HEK293 (cell line): ENCODE measurements at regions not wholly inside any gene's neighbourhood (a gene's known extent, or its start where the extent isn't known, plus 50 kb on each side); places are given as distances from the start of the nearest gene placed in this dataset.

Source experiments
- CTCF ChIA-PET: fragments of 350-600 bp; formaldehyde crosslinking; extraction: SDS; loops from one replicate; lab custom pipeline; 2021; ENCODE audit warnings: antibody characterized with exemption; lab: Yijun Ruan, JAX
- POLR2A ChIA-PET: fragments of 300-600 bp; formaldehyde crosslinking; extraction: SDS; loops from one replicate; lab custom pipeline; 2020; ENCODE audit warnings: antibody characterized with exemption, inconsistent platforms; lab: Yijun Ruan, JAX
- H3K27ac ChIP-seq: fragments of 200-500 bp; sonication (Bioruptor generic); 2 replicates; pipeline ENCODE4 v1.5.1; 2014; ENCODE audit warnings: low read depth, low read length, control low read depth, inconsistent platforms; ENCODE audit errors: extremely low read depth
- H3K36me3 ChIP-seq, 2 experiments: fragments of 200-500 bp in 1 of 2; sonication (Bioruptor generic) in 1 of 2; 1 replicate in 1 of 2; 2 replicates in 1 of 2; pipeline ENCODE4 v1.5.1; 2014 to 2017; ENCODE audit warnings: inconsistent platforms in 2 of 2, low read length in 2 of 2; ENCODE audit not compliant: control insufficient read depth in 2 of 2, insufficient read depth in 1 of 2
- H3K4me1 ChIP-seq: fragments of 200-500 bp; sonication (Bioruptor generic); 2 replicates; pipeline ENCODE4 v1.5.1; 2014; ENCODE audit warnings: mild to moderate bottlenecking, low read length, inconsistent platforms; ENCODE audit not compliant: control insufficient read depth, insufficient read depth
- H3K4me3 ChIP-seq: 2 replicates; pipeline ENCODE4 v1.5.1; 2011; ENCODE audit warnings: low read depth, mild to moderate bottlenecking, control low read depth, low read length, moderate library complexity
- H3K9me3 ChIP-seq: fragments of 200-500 bp; sonication (Bioruptor generic); 2 replicates; pipeline ENCODE4 v1.5.1; 2014; ENCODE audit warnings: low read depth, low read length, inconsistent platforms; ENCODE audit not compliant: control insufficient read depth, insufficient read depth
- ATF2 ChIP-seq: fragments of 450-650 bp; formaldehyde crosslinking; IDR thresholded peaks from 2 replicates; pipeline ENCODE4 v1.5.1; 2016; ENCODE audit warnings: missing biosample characterization, missing genetic modification characterization, low read depth
- BCL11A ChIP-seq: fragments of 450-650 bp; formaldehyde crosslinking; IDR thresholded peaks from 2 replicates; pipeline ENCODE4 v1.5.1; 2016; ENCODE audit warnings: low read depth, missing biosample characterization, missing genetic modification characterization
- ELK4 ChIP-seq: IDR thresholded peaks from 2 replicates; pipeline ENCODE4 v1.6.1; 2011; ENCODE audit warnings: mild to moderate bottlenecking, low read depth, low read length, borderline replicate concordance
- GLIS1 ChIP-seq: fragments of 450-650 bp; formaldehyde crosslinking; IDR thresholded peaks from 2 replicates; pipeline ENCODE4 v1.5.1; 2016; ENCODE audit warnings: missing biosample characterization, missing genetic modification characterization
- MYNN ChIP-seq: fragments of 450-650 bp; formaldehyde crosslinking; IDR thresholded peaks from 2 replicates; pipeline ENCODE4 v1.5.1; 2016; ENCODE audit warnings: missing biosample characterization, missing genetic modification characterization, borderline replicate concordance
- OVOL3 ChIP-seq: fragments of 450-650 bp; formaldehyde crosslinking; IDR thresholded peaks from 2 replicates; pipeline ENCODE4 v1.5.1; 2016; ENCODE audit warnings: missing biosample characterization, missing genetic modification characterization
- TSHZ1 ChIP-seq: fragments of 450-650 bp; formaldehyde crosslinking; IDR thresholded peaks from 2 replicates; pipeline ENCODE4 v1.5.1; 2016; ENCODE audit warnings: missing biosample characterization, missing genetic modification characterization, borderline replicate concordance
- ZBTB6 ChIP-seq: fragments of 450-650 bp; formaldehyde crosslinking; IDR thresholded peaks from 2 replicates; pipeline ENCODE4 v1.5.1; 2017; ENCODE audit warnings: missing biosample characterization, missing genetic modification characterization
- ZNF114 ChIP-seq: fragments of 450-650 bp; formaldehyde crosslinking; IDR thresholded peaks from 2 replicates; pipeline ENCODE4 v1.5.0; 2017; ENCODE audit warnings: missing biosample characterization, missing genetic modification characterization
- ZNF138 ChIP-seq: fragments of 450-650 bp; formaldehyde crosslinking; IDR thresholded peaks from 2 replicates; pipeline ENCODE4 v1.5.1; 2016; ENCODE audit warnings: missing biosample characterization, missing genetic modification characterization, borderline replicate concordance
- ZNF169 ChIP-seq: fragments of 450-650 bp; formaldehyde crosslinking; IDR thresholded peaks from 2 replicates; pipeline ENCODE4 v1.5.1; 2016; ENCODE audit warnings: missing biosample characterization, missing genetic modification characterization
- ZNF24 ChIP-seq: fragments of 450-650 bp; formaldehyde crosslinking; IDR thresholded peaks from 2 replicates; pipeline ENCODE4 v1.5.1; 2016; ENCODE audit warnings: missing biosample characterization, missing genetic modification characterization
- ZNF266 ChIP-seq: fragments of 450-650 bp; formaldehyde crosslinking; IDR thresholded peaks from 2 replicates; pipeline ENCODE4 v1.5.1; 2016; ENCODE audit warnings: missing biosample characterization, missing genetic modification characterization, low read depth
- ZNF398 ChIP-seq: fragments of 450-650 bp; formaldehyde crosslinking; IDR thresholded peaks from 2 replicates; pipeline ENCODE4 v1.5.1; 2017; ENCODE audit warnings: missing biosample characterization, missing genetic modification characterization
- ZNF426 ChIP-seq: fragments of 450-650 bp; formaldehyde crosslinking; IDR thresholded peaks from 2 replicates; pipeline ENCODE4 v1.5.1; 2017; ENCODE audit warnings: missing biosample characterization, missing genetic modification characterization, mild to moderate bottlenecking, inconsistent platforms, moderate library complexity
- ZNF510 ChIP-seq: fragments of 450-650 bp; formaldehyde crosslinking; IDR thresholded peaks from 2 replicates; pipeline ENCODE4 v1.5.1; 2018; ENCODE audit warnings: mild to moderate bottlenecking, missing genetic modification characterization, missing biosample characterization; ENCODE audit not compliant: insufficient replicate concordance
- ZNF558 ChIP-seq: fragments of 450-650 bp; formaldehyde crosslinking; IDR thresholded peaks from 2 replicates; pipeline ENCODE4 v1.5.1; 2016; ENCODE audit warnings: missing biosample characterization, missing genetic modification characterization
- ZNF596 ChIP-seq: fragments of 450-650 bp; IDR thresholded peaks from 2 replicates; pipeline ENCODE4 v1.5.0; 2018; ENCODE audit warnings: missing biosample characterization, mild to moderate bottlenecking, missing genetic modification characterization, moderate library complexity
- ZNF654 ChIP-seq: fragments of 450-650 bp; formaldehyde crosslinking; IDR thresholded peaks from 2 replicates; pipeline ENCODE4 v1.5.1; 2016; ENCODE audit warnings: low read depth, missing biosample characterization, missing genetic modification characterization
- ZNF664 ChIP-seq: fragments of 450-650 bp; formaldehyde crosslinking; IDR thresholded peaks from 2 replicates; pipeline ENCODE4 v1.5.1; 2016; ENCODE audit warnings: missing biosample characterization, missing genetic modification characterization
- ZNF704 ChIP-seq: fragments of 450-650 bp; formaldehyde crosslinking; IDR thresholded peaks from 2 replicates; pipeline ENCODE4 v1.5.1; 2016; ENCODE audit warnings: missing biosample characterization, missing genetic modification characterization
- ZNF792 ChIP-seq: fragments of 450-650 bp; formaldehyde crosslinking; IDR thresholded peaks from 2 replicates; pipeline ENCODE4 v1.5.1; 2016; ENCODE audit warnings: missing biosample characterization, missing genetic modification characterization

- 0 out of 2 replicates have a peak, but pooled peaks have one; percentile 46 for TF ChIP-seq ZNF792 (tag by site-specific recombination)
- TF ChIP-seq ZNF266 = no peak
- no peak for TF ChIP-seq ZNF510 (tag by site-specific recombination)
- no peak for TF ChIP-seq ZNF664
- TF ChIP-seq ZNF596 (tag by site-specific recombination) = no peak
- TF ChIP-seq GLIS1 (tag by site-specific recombination) = no peak
- TF ChIP-seq ZNF24 = 0 out of 2 replicates have a peak, but pooled peaks have one; percentile 67
- TF ChIP-seq ZNF169 = no peak
Observed at GRCh38 chr4:181761156-181761555, 482.0 kb upstream of the TENM3 start (continued).

- Histone ChIP-seq H3K9me3 (no peaks in the 10 kb centered on the region), H3K36me3 (no peaks in the 10 kb centered on the region), H3K27ac (no peak overlapping the region), H3K4me1 (no peaks in the 10 kb centered on the region; the same call in 1 of the 2 replicates), H3K4me3 (no peak overlapping the region)
- TF ChIP-seq ZNF654 = no peak
- no peak for TF ChIP-seq BCL11A (tag by site-specific recombination)
- no peak for TF ChIP-seq ZNF426 (tag by site-specific recombination)
- POLR2A ChIA-PET = no interaction called here
- CTCF ChIA-PET = no interaction called here
Observed at GRCh38 chr4:181766061-181766548, 477.1 kb upstream of the TENM3 start.

GRCh38 chr4:181770971-181771370 lies 472.2 kb upstream of the TENM3 start:
- CTCF ChIA-PET = no interaction called here
- POLR2A ChIA-PET = no interaction called here
- Histone ChIP-seq H3K27ac (no peak overlapping the region), H3K4me1 (no peaks in the 10 kb centered on the region), H3K36me3 (no peaks in the 10 kb centered on the region), H3K4me3 (no peak overlapping the region), H3K9me3 (no peaks in the 10 kb centered on the region)
- TF ChIP-seq ATF2 (no peak), ELK4 (no peak), ZNF114 (tag by site-specific recombination) (no peak), ZNF138 (no peak), MYNN (tag by site-specific recombination) (no peak), ZNF558 (tag by site-specific recombination) (no peak), ZNF704 (tag by site-specific recombination) (no peak), ZNF398 (tag by site-specific recombination) (no peak), TSHZ1 (tag by site-specific recombination) (no peak), OVOL3 (tag by site-specific recombination) (no peak), ZBTB6 (tag by site-specific recombination) (no peak)
